BJ (cell line): ENCODE measurements at regions not wholly inside any gene's neighbourhood (a gene's known extent, or its start where the extent isn't known, plus 50 kb on each side); places are given as distances from the start of the nearest gene placed in this dataset.

Experiments used
- CTCF ChIA-PET: fragments of 350-600 bp; formaldehyde crosslinking; extraction: SDS; loops from one replicate; lab custom pipeline; 2021; ENCODE audit warnings: antibody characterized with exemption, inconsistent platforms; lab: Yijun Ruan, JAX
- POLR2A ChIA-PET: fragments of 300-600 bp; sonication (Branson Sonifier 250); formaldehyde crosslinking; extraction: SDS; loops from one replicate; lab custom pipeline; 2021; ENCODE audit warnings: antibody characterized with exemption; lab: Charles Lee
- DNase-seq: peaks from one replicate; pipeline ENCODE4 v3.0.0-alpha.2; 2011; ENCODE audit warnings: low read depth
- H3K27me3 ChIP-seq: 2 replicates; pipeline ENCODE4 v1.6.0; 2011; ENCODE audit warnings: low read length; ENCODE audit not compliant: control insufficient read depth, insufficient read depth
- H3K36me3 ChIP-seq: 2 replicates; pipeline ENCODE4 v1.5.1; 2011; ENCODE audit warnings: low read length; ENCODE audit not compliant: control insufficient read depth, insufficient read depth
- H3K4me3 ChIP-seq: 2 replicates; pipeline ENCODE4 v1.5.1; 2011; ENCODE audit warnings: low read depth, mild to moderate bottlenecking, control low read depth, low read length
- TF ChIP-seq, protein P1 (sequence below): IDR thresholded peaks from 2 replicates; pipeline ENCODE4 v1.5.1; 2011; ENCODE audit warnings: low read depth, mild to moderate bottlenecking, control low read depth, inconsistent platforms, low read length, moderate library complexity; ENCODE audit not compliant: insufficient read depth

DNA sequence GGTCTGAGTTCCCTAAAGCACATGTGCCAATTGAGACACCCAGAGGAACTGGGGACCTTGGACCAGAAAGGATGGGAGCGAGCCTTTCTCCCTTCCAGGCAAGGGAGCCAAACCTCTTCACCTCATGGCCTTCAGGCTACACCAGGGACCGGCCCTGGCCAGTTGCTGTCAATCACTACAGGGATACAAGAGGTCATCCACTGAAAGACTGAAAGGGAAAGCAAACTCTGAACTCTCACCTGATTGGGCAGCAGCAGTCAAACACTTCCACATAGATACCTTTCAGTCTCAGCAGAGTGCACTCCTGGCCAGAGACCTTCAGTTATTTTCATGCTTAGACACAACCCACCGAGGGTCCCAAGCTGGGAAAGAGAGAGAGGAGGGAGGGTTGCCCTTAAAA, 1956.0 kb upstream of the LRRTM1 start:
- no peaks in the 10 kb centered on the region for H3K36me3 ChIP-seq
- H3K27me3 ChIP-seq: no peaks in the 10 kb centered on the region
- TF ChIP-seq, protein P1, sequence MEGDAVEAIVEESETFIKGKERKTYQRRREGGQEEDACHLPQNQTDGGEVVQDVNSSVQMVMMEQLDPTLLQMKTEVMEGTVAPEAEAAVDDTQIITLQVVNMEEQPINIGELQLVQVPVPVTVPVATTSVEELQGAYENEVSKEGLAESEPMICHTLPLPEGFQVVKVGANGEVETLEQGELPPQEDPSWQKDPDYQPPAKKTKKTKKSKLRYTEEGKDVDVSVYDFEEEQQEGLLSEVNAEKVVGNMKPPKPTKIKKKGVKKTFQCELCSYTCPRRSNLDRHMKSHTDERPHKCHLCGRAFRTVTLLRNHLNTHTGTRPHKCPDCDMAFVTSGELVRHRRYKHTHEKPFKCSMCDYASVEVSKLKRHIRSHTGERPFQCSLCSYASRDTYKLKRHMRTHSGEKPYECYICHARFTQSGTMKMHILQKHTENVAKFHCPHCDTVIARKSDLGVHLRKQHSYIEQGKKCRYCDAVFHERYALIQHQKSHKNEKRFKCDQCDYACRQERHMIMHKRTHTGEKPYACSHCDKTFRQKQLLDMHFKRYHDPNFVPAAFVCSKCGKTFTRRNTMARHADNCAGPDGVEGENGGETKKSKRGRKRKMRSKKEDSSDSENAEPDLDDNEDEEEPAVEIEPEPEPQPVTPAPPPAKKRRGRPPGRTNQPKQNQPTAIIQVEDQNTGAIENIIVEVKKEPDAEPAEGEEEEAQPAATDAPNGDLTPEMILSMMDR: no peak
- no peak overlapping the region for H3K4me3 ChIP-seq
- POLR2A ChIA-PET: no interaction called here
- no peak for DNase-seq
- CTCF ChIA-PET: no interaction called here

- POLR2A ChIA-PET: no interaction called here
- CTCF ChIA-PET: interaction anchor here (0.6 kb wide), 1 partner anchor 207 kb away, joined by 3 read pairs; no protein-coding TSS in a partner anchor
- no peak overlapping the region for H3K4me3 ChIP-seq
- H3K36me3 ChIP-seq: no peaks in the 10 kb centered on the region
- H3K27me3 ChIP-seq: no peaks in the 10 kb centered on the region
- no peak for DNase-seq
- TF ChIP-seq, protein P1: no peak
Measured at GRCh38 chr2:82259551-82259950, 1955.0 kb upstream of the LRRTM1 start.

- Histone ChIP-seq H3K27me3 (no peaks in the 10 kb centered on the region), H3K36me3 (no peaks in the 10 kb centered on the region), H3K4me3 (no peak overlapping the region)
- ChIA-PET POLR2A (no interaction called here), CTCF (interaction anchor here (0.8 kb wide), 1 partner anchor 23 kb away, joined by 3 read pairs; no protein-coding TSS in a partner anchor)
- no peak for DNase-seq
- TF ChIP-seq, protein P1: no peak
Measured at GRCh38 chr2:82257796-82258555, 1953.4 kb upstream of the LRRTM1 start.

DNA sequence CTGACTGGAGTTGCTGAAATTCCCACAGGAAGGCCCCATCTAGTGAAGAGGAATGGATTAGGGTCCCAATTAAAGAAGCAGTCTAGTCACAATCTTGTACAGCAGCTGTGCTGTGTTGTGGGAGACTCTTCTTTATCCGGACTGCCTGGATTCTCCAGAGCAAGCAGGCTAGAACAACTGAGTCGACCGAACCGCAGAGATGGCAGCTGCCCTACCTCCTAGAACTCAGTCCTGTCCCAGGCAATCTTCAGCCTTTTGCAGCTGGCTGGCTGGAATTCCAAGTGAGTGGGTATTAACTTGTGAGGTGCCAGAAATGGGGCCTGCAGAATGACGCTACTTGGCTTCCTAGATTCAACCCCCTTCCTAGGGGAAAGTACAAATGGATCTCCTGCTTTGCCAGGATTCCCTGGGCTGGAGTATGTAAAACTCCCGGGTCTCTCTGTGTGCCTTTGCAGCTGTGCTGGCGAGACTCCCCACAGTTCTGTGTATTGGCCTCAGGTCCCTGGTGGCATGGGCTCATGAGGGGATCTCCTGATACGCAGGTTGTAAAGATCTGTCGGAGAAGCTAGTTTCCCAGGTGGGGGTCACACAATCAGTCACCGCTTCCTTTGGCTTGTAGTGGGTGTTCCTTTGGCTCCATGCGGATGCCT, 1952.6 kb upstream of the LRRTM1 start:
- Histone ChIP-seq H3K36me3 (no peaks in the 10 kb centered on the region), H3K4me3 (no peak overlapping the region), H3K27me3 (no peaks in the 10 kb centered on the region)
- POLR2A ChIA-PET: no interaction called here
- TF ChIP-seq, protein P1: no peak
- CTCF ChIA-PET: no interaction called here
- DNase-seq: no peak

DNA sequence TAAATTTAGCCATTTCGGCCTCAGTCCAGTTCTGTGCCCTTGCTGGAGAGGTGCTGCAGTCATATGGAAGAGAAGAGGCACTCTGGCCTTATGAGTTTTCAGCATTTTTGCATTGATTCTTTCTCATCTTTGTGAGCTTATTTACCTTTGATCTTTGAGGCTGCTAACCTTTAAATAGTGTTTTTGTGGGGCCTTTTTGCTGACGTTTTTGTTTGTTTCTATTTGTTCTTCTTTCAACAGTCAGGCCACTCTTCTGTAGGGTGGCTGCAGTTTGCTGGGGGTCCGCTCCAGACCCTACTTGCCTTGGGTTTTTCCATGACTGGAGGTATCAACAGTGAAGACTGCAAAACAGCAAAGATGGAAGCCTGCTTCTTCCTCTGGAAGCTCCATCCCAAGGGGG, 1951.7 kb upstream of the LRRTM1 start:
- H3K27me3 ChIP-seq: no peaks in the 10 kb centered on the region
- CTCF ChIA-PET: no interaction called here
- no peak for DNase-seq
- TF ChIP-seq, protein P1: no peak
- POLR2A ChIA-PET: no interaction called here
- H3K4me3 ChIP-seq: no peak overlapping the region
- H3K36me3 ChIP-seq: no peaks in the 10 kb centered on the region
